ENCODE measurements at regions not wholly inside any gene's neighbourhood (a gene's known extent, or its start where the extent isn't known, plus 50 kb on each side); places are given as distances from the start of the nearest gene placed in this dataset.

DNA sequence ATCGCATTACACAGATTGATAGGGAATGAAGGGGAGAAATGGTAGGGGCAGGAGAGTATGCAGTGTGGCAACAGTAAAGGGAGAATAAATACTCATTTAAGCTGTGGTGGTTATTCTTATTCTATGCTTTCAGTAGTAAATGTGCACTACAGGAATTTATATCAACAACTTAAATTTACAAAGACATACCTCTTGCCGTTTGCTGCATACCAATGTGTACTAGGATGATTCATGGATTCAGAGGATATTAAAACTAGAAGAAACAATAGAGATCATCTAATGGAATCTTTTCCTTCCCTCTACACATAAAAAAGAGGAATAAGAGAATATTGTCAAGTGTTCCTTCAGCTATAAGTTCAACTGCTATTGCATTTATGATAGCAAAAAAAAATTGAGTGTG lies 103.3 kb upstream of the RASA1 start:
- DNase-seq (ENCODE audit: low read depth in 1 of 2, low spot score in 1 of 2) (no peak), ATAC-seq (no peak), FAIRE-seq (no peak)
- TF ChIP-seq FOSL2 (IDR thresholded peaks at IDR 0.05), result no peak
- TF ChIP-seq FOSL2 (CRISPR knock-in tag; IDR thresholded peaks at IDR 0.05), result no peak
- TF ChIP-seq, protein P1, sequence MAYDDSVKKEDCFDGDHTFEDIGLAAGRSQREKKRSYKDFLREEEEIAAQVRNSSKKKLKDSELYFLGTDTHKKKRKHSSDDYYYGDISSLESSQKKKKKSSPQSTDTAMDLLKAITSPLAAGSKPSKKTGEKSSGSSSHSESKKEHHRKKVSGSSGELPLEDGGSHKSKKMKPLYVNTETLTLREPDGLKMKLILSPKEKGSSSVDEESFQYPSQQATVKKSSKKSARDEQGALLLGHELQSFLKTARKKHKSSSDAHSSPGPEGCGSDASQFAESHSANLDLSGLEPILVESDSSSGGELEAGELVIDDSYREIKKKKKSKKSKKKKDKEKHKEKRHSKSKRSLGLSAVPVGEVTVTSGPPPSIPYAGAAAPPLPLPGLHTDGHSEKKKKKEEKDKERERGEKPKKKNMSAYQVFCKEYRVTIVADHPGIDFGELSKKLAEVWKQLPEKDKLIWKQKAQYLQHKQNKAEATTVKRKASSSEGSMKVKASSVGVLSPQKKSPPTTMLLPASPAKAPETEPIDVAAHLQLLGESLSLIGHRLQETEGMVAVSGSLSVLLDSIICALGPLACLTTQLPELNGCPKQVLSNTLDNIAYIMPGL (CRISPR knock-in tag; IDR thresholded peaks at IDR 0.05; ENCODE audit: borderline replicate concordance), result no peak
- no peak for TF ChIP-seq RAD21 (conservative IDR thresholded peaks at IDR 0.05 in 1 of 2, IDR thresholded peaks at IDR 0.05 in 1 of 2)
- no peak for TF ChIP-seq SMC3 (IDR thresholded peaks at IDR 0.05)
- TF ChIP-seq FOSB (CRISPR knock-in tag; IDR thresholded peaks at IDR 0.05), result no peak
- no peak for TF ChIP-seq EP300 (IDR thresholded peaks at IDR 0.05)
- TF ChIP-seq, protein P2, sequence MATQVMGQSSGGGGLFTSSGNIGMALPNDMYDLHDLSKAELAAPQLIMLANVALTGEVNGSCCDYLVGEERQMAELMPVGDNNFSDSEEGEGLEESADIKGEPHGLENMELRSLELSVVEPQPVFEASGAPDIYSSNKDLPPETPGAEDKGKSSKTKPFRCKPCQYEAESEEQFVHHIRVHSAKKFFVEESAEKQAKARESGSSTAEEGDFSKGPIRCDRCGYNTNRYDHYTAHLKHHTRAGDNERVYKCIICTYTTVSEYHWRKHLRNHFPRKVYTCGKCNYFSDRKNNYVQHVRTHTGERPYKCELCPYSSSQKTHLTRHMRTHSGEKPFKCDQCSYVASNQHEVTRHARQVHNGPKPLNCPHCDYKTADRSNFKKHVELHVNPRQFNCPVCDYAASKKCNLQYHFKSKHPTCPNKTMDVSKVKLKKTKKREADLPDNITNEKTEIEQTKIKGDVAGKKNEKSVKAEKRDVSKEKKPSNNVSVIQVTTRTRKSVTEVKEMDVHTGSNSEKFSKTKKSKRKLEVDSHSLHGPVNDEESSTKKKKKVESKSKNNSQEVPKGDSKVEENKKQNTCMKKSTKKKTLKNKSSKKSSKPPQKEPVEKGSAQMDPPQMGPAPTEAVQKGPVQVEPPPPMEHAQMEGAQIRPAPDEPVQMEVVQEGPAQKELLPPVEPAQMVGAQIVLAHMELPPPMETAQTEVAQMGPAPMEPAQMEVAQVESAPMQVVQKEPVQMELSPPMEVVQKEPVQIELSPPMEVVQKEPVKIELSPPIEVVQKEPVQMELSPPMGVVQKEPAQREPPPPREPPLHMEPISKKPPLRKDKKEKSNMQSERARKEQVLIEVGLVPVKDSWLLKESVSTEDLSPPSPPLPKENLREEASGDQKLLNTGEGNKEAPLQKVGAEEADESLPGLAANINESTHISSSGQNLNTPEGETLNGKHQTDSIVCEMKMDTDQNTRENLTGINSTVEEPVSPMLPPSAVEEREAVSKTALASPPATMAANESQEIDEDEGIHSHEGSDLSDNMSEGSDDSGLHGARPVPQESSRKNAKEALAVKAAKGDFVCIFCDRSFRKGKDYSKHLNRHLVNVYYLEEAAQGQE (IDR thresholded peaks at IDR 0.05), result no peak
- no peak for TF ChIP-seq POLR2A (IDR thresholded peaks at IDR 0.05; ENCODE audit: low read length)
- TF ChIP-seq RNF2 (IDR thresholded peaks at IDR 0.05; ENCODE audit: borderline replicate concordance, low read depth), result no peak
- TF ChIP-seq, protein P3, sequence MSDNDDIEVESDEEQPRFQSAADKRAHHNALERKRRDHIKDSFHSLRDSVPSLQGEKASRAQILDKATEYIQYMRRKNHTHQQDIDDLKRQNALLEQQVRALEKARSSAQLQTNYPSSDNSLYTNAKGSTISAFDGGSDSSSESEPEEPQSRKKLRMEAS (IDR thresholded peaks at IDR 0.05), result no peak
- TF ChIP-seq RCOR1 (IDR thresholded peaks at IDR 0.05; ENCODE audit: low read depth, low read length), result no peak
- TF ChIP-seq PHF8 (IDR thresholded peaks at IDR 0.05; ENCODE audit: borderline replicate concordance, low read depth), result no peak
- no peak for TF ChIP-seq ZC3H11A (IDR thresholded peaks at IDR 0.05)
- TF ChIP-seq, protein P4, sequence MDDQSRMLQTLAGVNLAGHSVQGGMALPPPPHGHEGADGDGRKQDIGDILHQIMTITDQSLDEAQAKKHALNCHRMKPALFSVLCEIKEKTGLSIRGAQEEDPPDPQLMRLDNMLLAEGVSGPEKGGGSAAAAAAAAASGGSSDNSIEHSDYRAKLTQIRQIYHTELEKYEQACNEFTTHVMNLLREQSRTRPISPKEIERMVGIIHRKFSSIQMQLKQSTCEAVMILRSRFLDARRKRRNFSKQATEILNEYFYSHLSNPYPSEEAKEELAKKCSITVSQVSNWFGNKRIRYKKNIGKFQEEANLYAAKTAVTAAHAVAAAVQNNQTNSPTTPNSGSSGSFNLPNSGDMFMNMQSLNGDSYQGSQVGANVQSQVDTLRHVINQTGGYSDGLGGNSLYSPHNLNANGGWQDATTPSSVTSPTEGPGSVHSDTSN (IDR thresholded peaks at IDR 0.05), result no peak
- TF ChIP-seq HEYL (CRISPR knock-in tag; IDR thresholded peaks at IDR 0.05), result no peak
- no peak for TF ChIP-seq NPAS2 (CRISPR knock-in tag; IDR thresholded peaks at IDR 0.05; ENCODE audit: borderline replicate concordance)
- no peak for TF ChIP-seq JUN (IDR thresholded peaks at IDR 0.05)
- TF ChIP-seq CEBPB (IDR thresholded peaks at IDR 0.05), result no peak
- H3K27ac ChIP-seq, result no peak overlapping the region
- POLR2A ChIA-PET, result no interaction called here
- WGBS (ENCODE audit: missing lambda C conversion rate), result 56% methylated on average over 2 of the region's 2 CpGs
- no peaks in the 10 kb centered on the region for H3K4me1 ChIP-seq
- CTCF ChIA-PET, result interaction anchor here (1.0 kb wide), 1 partner anchor 13 kb away, joined by 3 read pairs; no protein-coding TSS in a partner anchor
- no peak overlapping the region for H3K4me2 ChIP-seq
- H3K9me3 ChIP-seq, result no peaks in the 10 kb centered on the region
- H3K4me3 ChIP-seq, result no peak overlapping the region

DNA sequence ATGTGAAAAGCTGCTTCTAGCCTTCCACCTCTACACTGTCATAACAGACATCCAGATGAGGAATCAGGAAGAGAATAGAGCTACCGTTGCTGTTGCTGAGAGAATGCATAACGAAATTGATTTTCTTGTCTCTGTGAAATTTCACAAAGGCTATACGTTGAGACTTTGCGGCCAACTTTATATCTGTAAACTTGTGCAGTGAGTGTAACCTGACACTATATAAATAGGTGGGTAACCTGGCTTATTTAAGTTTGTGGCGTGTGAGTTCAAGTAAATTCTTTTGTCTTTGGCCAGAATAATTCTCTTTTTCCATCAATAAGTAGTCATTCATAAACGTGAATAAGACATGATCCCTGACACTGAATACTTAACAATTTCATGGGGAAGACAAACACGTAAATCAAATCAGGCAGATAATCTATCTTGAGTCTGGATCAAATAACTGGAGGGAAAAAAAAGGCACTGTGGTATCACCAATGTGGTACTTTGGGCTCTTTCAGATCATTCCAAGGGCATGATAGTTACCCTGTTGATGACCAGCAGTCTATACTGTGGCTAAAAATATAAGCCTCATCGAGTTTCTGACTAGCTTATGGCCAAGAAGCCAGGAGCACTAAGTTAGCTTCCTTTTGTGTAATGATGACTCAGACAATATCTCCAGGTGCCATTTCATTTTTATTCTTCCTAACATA lies 98.2 kb upstream of the RASA1 start:
- Histone ChIP-seq H3K27ac (no peak overlapping the region), H3K4me2 (no peak overlapping the region), H3K4me1 (no peaks in the 10 kb centered on the region), H3K4me3 (no peak overlapping the region), H3K9me3 (no peaks in the 10 kb centered on the region)
- DNase-seq (ENCODE audit: low read depth in 1 of 2, low spot score in 1 of 2), result no peak
- WGBS (ENCODE audit: missing lambda C conversion rate), result 59% methylated on average over 8 of the region's 8 CpGs
- ChIA-PET POLR2A (no interaction called here), CTCF (interaction anchor here (0.6 kb wide), 1 partner anchor 75 kb away, joined by 5 read pairs; no protein-coding TSS in a partner anchor)
- no peak for FAIRE-seq
- ATAC-seq, result no peak; a peak in 1 of 6 replicates
- no peak for TF ChIP-seq NR3C1 (IDR thresholded peaks at IDR 0.05)
- TF ChIP-seq PHF8 (IDR thresholded peaks at IDR 0.05; ENCODE audit: borderline replicate concordance, low read depth), result no peak
- TF ChIP-seq EHMT2 (IDR thresholded peaks at IDR 0.05; ENCODE audit: low read depth), result no peak
- TF ChIP-seq HOXA7 (CRISPR knock-in tag; IDR thresholded peaks at IDR 0.05), result no peak
- TF ChIP-seq HOXB13 (CRISPR knock-in tag; IDR thresholded peaks at IDR 0.05; ENCODE audit: low read depth), result no peak
- no peak for TF ChIP-seq EHF (CRISPR knock-in tag; IDR thresholded peaks at IDR 0.05)
